Lower leg skin (tissue), 4 donors: ENCODE measurements at regions not wholly inside any gene's neighbourhood (a gene's known extent, or its start where the extent isn't known, plus 50 kb on each side); places are given as distances from the start of the nearest gene placed in this dataset.

ENCODE experiments used
- DNase-seq, 2 donors: peaks; one replicate each; pipeline ENCODE4 v3.0.0-alpha.2; 2019; ENCODE audit warnings: low spot score in 2 of 2
- H3K4me3 ChIP-seq: fragments of 200-600 bp; sonication (generic); 2 replicates; pipeline ENCODE4 v1.5.1; 2017; ENCODE audit warnings: mild to moderate bottlenecking, low read depth; ENCODE audit not compliant: poor library complexity, severe bottlenecking
- POLR2A ChIP-seq, 2 donors: fragments of 450-650 bp; IDR thresholded peaks; one replicate each; pipeline ENCODE4 v1.6.1; 2016 to 2017; ENCODE audit warnings: antibody characterized with exemption in 2 of 2, mild to moderate bottlenecking in 1 of 2, moderate library complexity in 1 of 2
- WGBS, 2 donors: methylation state at CpG; one replicate each; pipeline ENCODE4 v1.1.5; 2018; 5-methylcytosine and 5-hydroxymethylcytosine counted together
- intact Hi-C: fragments of 100-400 bp; cut with DNase I; formaldehyde crosslinking; loops from one replicate; pipeline ENCODE4 v1.15.0; 2023; ENCODE audit warnings: low total_unique reads
- TF ChIP-seq, protein P1 (sequence below), 3 donors: fragments of 450-650 bp; IDR thresholded peaks; one replicate each; pipeline ENCODE4 v1.5.1; 2016; ENCODE audit warnings: antibody characterized with exemption in 3 of 3, mild to moderate bottlenecking in 3 of 3, moderate library complexity in 2 of 3

DNA sequence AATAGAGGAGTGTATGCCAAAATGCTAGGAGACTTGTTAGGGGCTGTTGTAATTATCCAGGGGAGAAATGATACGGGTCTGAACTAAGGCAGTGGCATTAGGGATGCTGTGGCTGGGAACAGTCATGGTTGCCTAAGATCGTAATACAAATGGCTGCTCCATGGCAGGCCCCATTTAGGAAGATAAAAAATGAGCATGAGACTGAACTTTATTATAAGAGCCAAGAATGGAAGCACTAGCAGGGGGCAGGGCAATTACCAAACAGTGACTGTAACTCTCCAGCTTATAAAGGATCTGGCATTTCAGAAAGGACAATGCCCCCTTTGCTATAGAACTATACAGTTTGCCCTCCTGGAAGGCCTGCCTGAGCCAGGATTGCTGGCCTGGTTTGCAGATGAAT is 503.3 kb upstream of the CDH5 start:
- WGBS, 2 donors: 80 to 85% methylated on average over 2 of the region's 2 CpGs
- TF ChIP-seq, protein P1, sequence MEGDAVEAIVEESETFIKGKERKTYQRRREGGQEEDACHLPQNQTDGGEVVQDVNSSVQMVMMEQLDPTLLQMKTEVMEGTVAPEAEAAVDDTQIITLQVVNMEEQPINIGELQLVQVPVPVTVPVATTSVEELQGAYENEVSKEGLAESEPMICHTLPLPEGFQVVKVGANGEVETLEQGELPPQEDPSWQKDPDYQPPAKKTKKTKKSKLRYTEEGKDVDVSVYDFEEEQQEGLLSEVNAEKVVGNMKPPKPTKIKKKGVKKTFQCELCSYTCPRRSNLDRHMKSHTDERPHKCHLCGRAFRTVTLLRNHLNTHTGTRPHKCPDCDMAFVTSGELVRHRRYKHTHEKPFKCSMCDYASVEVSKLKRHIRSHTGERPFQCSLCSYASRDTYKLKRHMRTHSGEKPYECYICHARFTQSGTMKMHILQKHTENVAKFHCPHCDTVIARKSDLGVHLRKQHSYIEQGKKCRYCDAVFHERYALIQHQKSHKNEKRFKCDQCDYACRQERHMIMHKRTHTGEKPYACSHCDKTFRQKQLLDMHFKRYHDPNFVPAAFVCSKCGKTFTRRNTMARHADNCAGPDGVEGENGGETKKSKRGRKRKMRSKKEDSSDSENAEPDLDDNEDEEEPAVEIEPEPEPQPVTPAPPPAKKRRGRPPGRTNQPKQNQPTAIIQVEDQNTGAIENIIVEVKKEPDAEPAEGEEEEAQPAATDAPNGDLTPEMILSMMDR (IDR thresholded peaks at IDR 0.05): no peak
- no peak for TF ChIP-seq POLR2A (IDR thresholded peaks at IDR 0.05)
- intact Hi-C loops: no loop called here

GRCh38 chr16:65861131-65861731 is 505.3 kb upstream of the CDH5 start:
- no peak for DNase-seq
- no peak overlapping the region for H3K4me3 ChIP-seq
- 73 to 79% methylated on average over 3 of the region's 3 CpGs for WGBS, 2 donors
- TF ChIP-seq, protein P1 (IDR thresholded peaks at IDR 0.05): no peak
- TF ChIP-seq POLR2A (IDR thresholded peaks at IDR 0.05): no peak
- intact Hi-C loops: no loop called here

More for the DNA sequence above, 503.3 kb upstream of the CDH5 start:
- no peak overlapping the region for H3K4me3 ChIP-seq
- DNase-seq: no peak

- TF ChIP-seq, protein P1 (IDR thresholded peaks at IDR 0.05): no peak
- no peak for TF ChIP-seq POLR2A (IDR thresholded peaks at IDR 0.05)
- intact Hi-C loops: no loop called here
- DNase-seq: peak in 1 of 2 donors; percentile 52
- H3K4me3 ChIP-seq: no peak overlapping the region
- WGBS, 2 donors: 83 to 84% methylated on average over 10 to 11 of the region's 11 CpGs
Observed at GRCh38 chr16:65855171-65856145, 511.0 kb upstream of the CDH5 start.

GRCh38 chr16:65846210-65846602 is 520.3 kb upstream of the CDH5 start:
- DNase-seq: peak in 1 of 2 donors; percentile 46
- TF ChIP-seq POLR2A (IDR thresholded peaks at IDR 0.05): no peak
- TF ChIP-seq, protein P1 (IDR thresholded peaks at IDR 0.05): no peak
- 31 to 36% methylated on average over 1 of the region's 1 CpG for WGBS, 2 donors
- no peak overlapping the region for H3K4me3 ChIP-seq
- intact Hi-C loops: no loop called here

GRCh38 chr16:65845466-65846209 is 520.9 kb upstream of the CDH5 start:
- intact Hi-C loops: no loop called here
- WGBS, 2 donors: 40 to 56% methylated on average over 4 of the region's 4 CpGs
- peak in 1 of 2 donors; percentile 39 for DNase-seq
- no peak overlapping the region for H3K4me3 ChIP-seq
- TF ChIP-seq, protein P1 (IDR thresholded peaks at IDR 0.05): no peak
- no peak for TF ChIP-seq POLR2A (IDR thresholded peaks at IDR 0.05)
